ENCODE measurements at regions not wholly inside any gene's neighbourhood (a gene's known extent, or its start where the extent isn't known, plus 50 kb on each side); places are given as distances from the start of the nearest gene placed in this dataset.

- 82% methylated on average over 3 of the region's 3 CpGs for WGBS (ENCODE audit: low lambda C conversion rate, missing lambda C conversion rate)
- Histone ChIP-seq H3K9me3 (ENCODE audit: low read depth) (no peaks in the 10 kb centered on the region), H4K20me1 (ENCODE audit: insufficient read depth, poor library complexity, severe bottlenecking) (no peaks in the 10 kb centered on the region), H3K27ac (no peak overlapping the region), H2AFZ (no peak overlapping the region), H3K4me3 (no peak overlapping the region), H3K9me2 (replicated peaks; ENCODE audit: insufficient read depth) (no peaks in the 10 kb centered on the region), H3K27me3 (no peaks in the 10 kb centered on the region), H3K4me2 (no peak overlapping the region), H3K36me3 (replicated peaks; ENCODE audit: insufficient read depth, low read depth) (no peaks in the 10 kb centered on the region), H3K79me2 (no peaks in the 10 kb centered on the region), H3K4me1 (ENCODE audit: insufficient read depth) (no peaks in the 10 kb centered on the region)
- TF ChIP-seq CTCF (IDR thresholded peaks at IDR 0.05; ENCODE audit: poor library complexity) (no peak), EZH2 (IDR thresholded peaks at IDR 0.05; ENCODE audit: borderline replicate concordance) (no peak), EZH2phosphoT487 (IDR thresholded peaks at IDR 0.05; ENCODE audit: low read depth, severe bottlenecking, unreplicated experiment) (no peak)
- DNase-seq (ENCODE audit: low spot score) = no peak
Observed at GRCh38 chr2:53200072-53200471, 567.5 kb upstream of the CHAC2 start.

- no peak for DNase-seq (ENCODE audit: low spot score)
- Histone ChIP-seq H3K9me2 (replicated peaks; ENCODE audit: insufficient read depth) (no peaks in the 10 kb centered on the region), H3K4me3 (no peak overlapping the region), H4K20me1 (ENCODE audit: insufficient read depth, poor library complexity, severe bottlenecking) (no peaks in the 10 kb centered on the region), H3K27ac (no peak overlapping the region), H3K9me3 (ENCODE audit: low read depth) (no peaks in the 10 kb centered on the region), H3K27me3 (no peaks in the 10 kb centered on the region), H3K4me1 (ENCODE audit: insufficient read depth) (no peaks in the 10 kb centered on the region), H3K4me2 (no peak overlapping the region), H2AFZ (no peak overlapping the region), H3K79me2 (no peaks in the 10 kb centered on the region), H3K36me3 (replicated peaks; ENCODE audit: insufficient read depth, low read depth) (no peaks in the 10 kb centered on the region)
- TF ChIP-seq CTCF (IDR thresholded peaks at IDR 0.05; ENCODE audit: poor library complexity) = no peak
- TF ChIP-seq EZH2 (IDR thresholded peaks at IDR 0.05; ENCODE audit: borderline replicate concordance) = no peak
- no peak for TF ChIP-seq EZH2phosphoT487 (IDR thresholded peaks at IDR 0.05; ENCODE audit: low read depth, severe bottlenecking, unreplicated experiment)
- WGBS (ENCODE audit: low lambda C conversion rate, missing lambda C conversion rate) = 56% methylated on average over 7 of the region's 7 CpGs
Observed at GRCh38 chr2:53188851-53189510, 578.6 kb upstream of the CHAC2 start.

GRCh38 chr2:53183581-53183980 is 584.0 kb upstream of the CHAC2 start:
- Histone ChIP-seq H3K27ac (no peak overlapping the region), H4K20me1 (ENCODE audit: insufficient read depth, poor library complexity, severe bottlenecking) (no peaks in the 10 kb centered on the region), H3K4me2 (no peak overlapping the region), H3K4me3 (no peak overlapping the region), H3K27me3 (no peaks in the 10 kb centered on the region), H2AFZ (no peak overlapping the region), H3K79me2 (no peaks in the 10 kb centered on the region), H3K4me1 (ENCODE audit: insufficient read depth) (peaks cover 7% of the 10 kb centered on the region), H3K36me3 (replicated peaks; ENCODE audit: insufficient read depth, low read depth) (no peaks in the 10 kb centered on the region), H3K9me2 (replicated peaks; ENCODE audit: insufficient read depth) (no peaks in the 10 kb centered on the region), H3K9me3 (ENCODE audit: low read depth) (no peaks in the 10 kb centered on the region)
- DNase-seq (ENCODE audit: low spot score) = no peak
- TF ChIP-seq EZH2 (IDR thresholded peaks at IDR 0.05; ENCODE audit: borderline replicate concordance) (no peak), CTCF (IDR thresholded peaks at IDR 0.05; ENCODE audit: poor library complexity) (no peak), EZH2phosphoT487 (IDR thresholded peaks at IDR 0.05; ENCODE audit: low read depth, severe bottlenecking, unreplicated experiment) (no peak)
